ENCODE measurements at regions not wholly inside any gene's neighbourhood (a gene's known extent, or its start where the extent isn't known, plus 50 kb on each side); places are given as distances from the start of the nearest gene placed in this dataset.

- TF ChIP-seq, protein P1, sequence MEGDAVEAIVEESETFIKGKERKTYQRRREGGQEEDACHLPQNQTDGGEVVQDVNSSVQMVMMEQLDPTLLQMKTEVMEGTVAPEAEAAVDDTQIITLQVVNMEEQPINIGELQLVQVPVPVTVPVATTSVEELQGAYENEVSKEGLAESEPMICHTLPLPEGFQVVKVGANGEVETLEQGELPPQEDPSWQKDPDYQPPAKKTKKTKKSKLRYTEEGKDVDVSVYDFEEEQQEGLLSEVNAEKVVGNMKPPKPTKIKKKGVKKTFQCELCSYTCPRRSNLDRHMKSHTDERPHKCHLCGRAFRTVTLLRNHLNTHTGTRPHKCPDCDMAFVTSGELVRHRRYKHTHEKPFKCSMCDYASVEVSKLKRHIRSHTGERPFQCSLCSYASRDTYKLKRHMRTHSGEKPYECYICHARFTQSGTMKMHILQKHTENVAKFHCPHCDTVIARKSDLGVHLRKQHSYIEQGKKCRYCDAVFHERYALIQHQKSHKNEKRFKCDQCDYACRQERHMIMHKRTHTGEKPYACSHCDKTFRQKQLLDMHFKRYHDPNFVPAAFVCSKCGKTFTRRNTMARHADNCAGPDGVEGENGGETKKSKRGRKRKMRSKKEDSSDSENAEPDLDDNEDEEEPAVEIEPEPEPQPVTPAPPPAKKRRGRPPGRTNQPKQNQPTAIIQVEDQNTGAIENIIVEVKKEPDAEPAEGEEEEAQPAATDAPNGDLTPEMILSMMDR (IDR thresholded peaks at IDR 0.05; ENCODE audit: low read depth, low read length) = no peak
- TF ChIP-seq POLR2A (IDR thresholded peaks at IDR 0.05; ENCODE audit: extremely low read depth, insufficient read length) (no peak), MYC (IDR thresholded peaks at IDR 0.05; ENCODE audit: low read depth, low read length) (no peak)
These were observed 606.3 kb upstream of the ITGA1 start for GRCh38 chr5:52181403-52181802.

All from NB4 (cell line).